ENCODE measurements at regions not wholly inside any gene's neighbourhood (a gene's known extent, or its start where the extent isn't known, plus 50 kb on each side); places are given as distances from the start of the nearest gene placed in this dataset.

- H3K4me3 ChIP-seq (ENCODE audit: low read depth, low read length), result no peak overlapping the region
- no peaks in the 10 kb centered on the region for H3K36me3 ChIP-seq (ENCODE audit: control insufficient read depth, insufficient read depth, low read length)
- H3K27me3 ChIP-seq (ENCODE audit: control insufficient read depth, insufficient read depth, low read length), result no peaks in the 10 kb centered on the region
- TF ChIP-seq CTCF (IDR thresholded peaks at IDR 0.05; ENCODE audit: insufficient read depth, low read length, poor library complexity, severe bottlenecking), result no peak
- DNase-seq (ENCODE audit: low read depth), result no peak
These were observed 613.1 kb downstream of the USP25 start for GRCh38 chr21:16342932-16343331.

GRCh38 chr21:16343776-16344175 is 614.0 kb downstream of the USP25 start:
- Histone ChIP-seq H3K36me3 (ENCODE audit: control insufficient read depth, insufficient read depth, low read length) (no peaks in the 10 kb centered on the region), H3K4me3 (ENCODE audit: low read depth, low read length) (no peak overlapping the region), H3K27me3 (ENCODE audit: control insufficient read depth, insufficient read depth, low read length) (no peaks in the 10 kb centered on the region)
- no peak for DNase-seq (ENCODE audit: low read depth)
- no peak for TF ChIP-seq CTCF (IDR thresholded peaks at IDR 0.05; ENCODE audit: insufficient read depth, low read length, poor library complexity, severe bottlenecking)

DNA sequence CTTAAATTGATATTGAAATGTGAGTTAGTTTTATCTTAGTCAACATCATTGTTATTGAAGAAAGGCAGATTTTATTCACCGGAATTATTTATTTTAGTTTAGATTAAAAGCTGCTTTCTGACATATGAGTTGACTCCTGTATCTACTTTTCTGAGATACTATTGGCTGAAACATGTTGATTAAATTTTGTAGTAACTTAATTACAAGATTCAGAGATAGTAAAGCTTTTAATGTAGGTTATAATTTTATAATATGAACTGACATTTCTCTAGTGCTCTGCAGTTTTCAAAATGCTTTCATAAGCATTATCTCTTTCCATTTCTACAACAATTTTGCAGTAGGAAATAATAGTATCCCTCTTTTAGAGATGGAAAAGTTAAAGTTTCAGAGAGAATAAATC is 616.0 kb downstream of the USP25 start:
- Histone ChIP-seq H3K27me3 (ENCODE audit: control insufficient read depth, insufficient read depth, low read length) (no peaks in the 10 kb centered on the region), H3K36me3 (ENCODE audit: control insufficient read depth, insufficient read depth, low read length) (no peaks in the 10 kb centered on the region), H3K4me3 (ENCODE audit: low read depth, low read length) (no peak overlapping the region)
- DNase-seq (ENCODE audit: low read depth), result no peak
- no peak for TF ChIP-seq CTCF (IDR thresholded peaks at IDR 0.05; ENCODE audit: insufficient read depth, low read length, poor library complexity, severe bottlenecking)

DNA sequence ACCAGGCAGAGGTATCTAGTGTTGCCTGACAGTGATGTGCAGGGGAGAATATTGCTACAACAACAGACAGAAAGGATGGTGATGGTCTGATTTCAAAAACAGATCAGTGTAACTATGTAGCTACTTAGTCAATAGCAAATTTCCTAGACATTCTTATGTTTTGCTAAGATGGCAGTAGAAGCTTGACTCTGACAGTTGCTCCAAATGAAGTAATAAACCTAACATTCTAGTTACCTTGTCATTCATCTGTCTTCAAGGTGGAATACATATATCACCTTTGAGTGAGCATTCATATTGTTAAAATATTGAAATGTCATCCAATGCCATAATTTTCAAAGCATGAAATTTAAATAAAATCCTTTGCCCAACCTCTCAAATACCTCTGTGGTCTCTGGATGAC is 617.4 kb downstream of the USP25 start:
- Histone ChIP-seq H3K36me3 (ENCODE audit: control insufficient read depth, insufficient read depth, low read length) (no peaks in the 10 kb centered on the region), H3K27me3 (ENCODE audit: control insufficient read depth, insufficient read depth, low read length) (no peaks in the 10 kb centered on the region), H3K4me3 (ENCODE audit: low read depth, low read length) (no peak overlapping the region)
- TF ChIP-seq CTCF (IDR thresholded peaks at IDR 0.05; ENCODE audit: insufficient read depth, low read length, poor library complexity, severe bottlenecking), result no peak
- no peak for DNase-seq (ENCODE audit: low read depth)

DNA sequence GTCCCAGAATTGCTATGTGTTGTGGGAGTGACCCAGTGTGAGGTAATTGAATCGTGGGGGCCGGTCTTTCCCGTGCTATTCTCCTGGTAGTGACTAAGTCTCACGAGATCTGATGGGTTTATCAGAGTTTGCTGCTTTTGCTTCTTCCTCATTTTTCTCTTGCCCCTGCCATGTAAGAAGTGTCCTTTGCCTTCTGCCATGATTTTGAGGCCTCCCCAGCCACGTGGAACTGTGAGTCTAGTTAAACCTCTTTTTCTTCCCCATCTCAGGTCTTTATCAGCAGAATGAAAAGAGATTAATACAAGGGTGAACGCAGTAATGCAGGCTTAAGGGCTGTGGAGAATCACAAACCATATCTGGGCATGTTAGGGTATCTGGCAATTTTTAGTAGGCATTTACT is 624.0 kb downstream of the USP25 start:
- no peak for DNase-seq (ENCODE audit: low read depth)
- no peak for TF ChIP-seq CTCF (IDR thresholded peaks at IDR 0.05; ENCODE audit: insufficient read depth, low read length, poor library complexity, severe bottlenecking)
- no peaks in the 10 kb centered on the region for H3K27me3 ChIP-seq (ENCODE audit: control insufficient read depth, insufficient read depth, low read length)
- H3K4me3 ChIP-seq (ENCODE audit: low read depth, low read length), result no peak overlapping the region
- no peaks in the 10 kb centered on the region for H3K36me3 ChIP-seq (ENCODE audit: control insufficient read depth, insufficient read depth, low read length)

- Histone ChIP-seq H3K4me3 (ENCODE audit: low read depth, low read length) (no peak overlapping the region), H3K36me3 (ENCODE audit: control insufficient read depth, insufficient read depth, low read length) (no peaks in the 10 kb centered on the region), H3K27me3 (ENCODE audit: control insufficient read depth, insufficient read depth, low read length) (no peaks in the 10 kb centered on the region)
- DNase-seq (ENCODE audit: low read depth), result no peak
- TF ChIP-seq CTCF (IDR thresholded peaks at IDR 0.05; ENCODE audit: insufficient read depth, low read length, poor library complexity, severe bottlenecking), result no peak
These were observed 628.2 kb downstream of the USP25 start for GRCh38 chr21:16357994-16358393.
